Activated CD4-positive, alpha-beta memory T cell treated with anti-CD3 and anti-CD28 coated beads, Interleukin-2, amount 10 ng/mL, durations not matched to agents 7 days and 5 days (primary cell): ENCODE measurements at regions not wholly inside any gene's neighbourhood (a gene's known extent, or its start where the extent isn't known, plus 50 kb on each side); places are given as distances from the start of the nearest gene placed in this dataset.
"Not testable (repeated sequence)": the region's sequence is repeated elsewhere in the genome, so short reads cannot be mapped to it uniquely, and the experiment has no call there.

Experiments used
- CTCF ChIA-PET: fragments of 350-600 bp; sonication (Branson Sonifier 250); formaldehyde crosslinking; loops from one replicate; lab custom pipeline; 2021; ENCODE audit warnings: antibody characterized with exemption, inconsistent platforms; lab: Charles Lee
- POLR2A ChIA-PET: fragments of 350-600 bp; sonication (Branson Sonifier 250); formaldehyde crosslinking; loops from one replicate; lab custom pipeline; 2021; ENCODE audit warnings: antibody characterized with exemption; lab: Charles Lee
- DNase-seq: peaks from one replicate; pipeline ENCODE4 v3.0.0-alpha.2; 2020
- H3K27ac Mint-ChIP-seq: one replicate; pipeline ENCODE4 v1.8.0; 2021; ENCODE audit warnings: mild to moderate bottlenecking, mixed read lengths
- H3K27me3 Mint-ChIP-seq: one replicate; pipeline ENCODE4 v1.8.0; 2021; ENCODE audit warnings: mixed read lengths
- H3K36me3 Mint-ChIP-seq: one replicate; pipeline ENCODE4 v1.8.0; 2021; ENCODE audit warnings: low read depth, mixed read lengths
- H3K4me1 Mint-ChIP-seq: one replicate; pipeline ENCODE4 v1.8.0; 2021; ENCODE audit warnings: mixed read lengths
- H3K4me3 Mint-ChIP-seq: one replicate; pipeline ENCODE4 v1.8.0; 2021; ENCODE audit warnings: mild to moderate bottlenecking, mixed read lengths
- H3K9me3 Mint-ChIP-seq: one replicate; pipeline ENCODE4 v1.8.0; 2021; ENCODE audit warnings: mixed read lengths

DNA sequence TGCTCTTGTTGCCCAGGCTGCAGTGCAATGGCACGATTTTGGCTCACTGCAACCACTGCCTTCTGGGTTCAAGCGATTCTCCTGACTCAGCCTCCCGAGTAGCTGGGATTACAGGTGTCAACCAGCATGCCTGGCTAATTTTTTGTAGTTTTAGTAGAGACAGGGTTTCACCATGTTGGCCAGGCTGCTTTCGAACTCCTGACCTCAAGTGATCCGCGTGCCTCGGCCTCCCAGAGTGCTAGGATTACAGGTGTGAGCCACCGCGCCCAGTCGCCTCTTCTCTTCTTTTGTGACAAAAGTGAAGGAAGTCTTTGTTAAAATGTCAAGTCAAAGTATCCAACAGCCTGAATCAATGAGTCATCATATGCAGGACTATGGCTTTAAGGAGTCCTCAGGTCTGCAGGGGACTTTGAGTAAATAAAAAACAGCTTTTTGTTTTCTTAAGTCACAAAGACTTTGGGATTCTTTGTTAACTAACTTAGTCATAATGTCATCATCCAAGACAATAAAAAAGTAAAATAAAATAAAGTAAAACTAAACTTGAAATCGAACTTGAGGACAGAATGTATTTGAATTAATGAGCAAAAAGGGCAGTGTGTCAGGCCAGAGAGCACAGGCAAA, 1153.2 kb downstream of the SUCLG1 start:
- no peak for DNase-seq
- Mint-ChIP-seq H3K4me1 (no peaks in the 10 kb centered on the region), H3K27me3 (no peaks in the 10 kb centered on the region), H3K4me3 (no peak overlapping the region), H3K36me3 (no peaks in the 10 kb centered on the region), H3K27ac (no peak overlapping the region), H3K9me3 (no peaks in the 10 kb centered on the region)
- ChIA-PET CTCF (no interaction called here), POLR2A (no interaction called here)

DNA sequence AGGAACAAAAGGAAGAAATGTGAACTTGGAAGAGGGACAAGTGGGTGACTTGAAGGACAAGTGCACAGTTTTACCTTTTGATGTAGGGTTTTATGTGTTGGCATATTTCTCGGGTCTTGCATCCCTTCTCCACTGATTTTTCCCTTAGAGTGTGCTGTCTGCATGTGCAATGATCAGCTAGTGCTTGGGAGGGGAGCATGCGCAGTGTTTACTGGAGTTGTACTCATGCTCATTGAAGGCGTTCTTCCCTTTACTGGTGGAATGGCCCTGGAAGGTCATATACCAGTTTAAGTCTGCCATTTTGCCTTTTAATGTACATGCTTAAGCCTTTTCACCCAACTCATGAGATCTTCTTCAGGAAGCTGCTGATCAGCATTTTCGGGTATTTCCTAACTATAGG, 1168.0 kb downstream of the SUCLG1 start:
- Mint-ChIP-seq H3K4me3 (no peak overlapping the region), H3K27me3 (no peaks in the 10 kb centered on the region), H3K36me3 (no peaks in the 10 kb centered on the region), H3K27ac (no peak overlapping the region), H3K4me1 (no peaks in the 10 kb centered on the region), H3K9me3 (peaks cover 2% of the 10 kb centered on the region)
- no peak for DNase-seq
- ChIA-PET CTCF (no interaction called here), POLR2A (no interaction called here)

DNA sequence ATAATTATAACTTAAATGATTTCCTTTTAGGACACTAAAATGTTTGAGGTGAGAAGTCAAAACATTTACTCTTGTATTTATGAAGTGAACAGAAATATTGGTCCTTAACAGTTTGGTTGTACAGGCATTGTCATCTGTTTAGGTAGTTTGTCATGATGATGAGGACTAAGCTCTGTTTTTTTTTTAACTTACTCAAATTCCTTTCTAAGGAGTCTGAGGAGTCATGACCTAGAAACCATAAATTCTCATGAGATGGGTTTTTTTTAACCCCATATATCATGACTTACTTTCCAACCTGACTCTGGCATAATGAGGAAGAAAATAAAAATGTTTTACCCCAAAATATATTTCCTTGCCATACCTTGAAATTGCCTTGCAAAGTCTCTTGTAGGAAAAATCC, 1176.2 kb downstream of the SUCLG1 start:
- H3K4me1 Mint-ChIP-seq: no peaks in the 10 kb centered on the region
- DNase-seq: no peak
- CTCF ChIA-PET: no interaction called here

DNA sequence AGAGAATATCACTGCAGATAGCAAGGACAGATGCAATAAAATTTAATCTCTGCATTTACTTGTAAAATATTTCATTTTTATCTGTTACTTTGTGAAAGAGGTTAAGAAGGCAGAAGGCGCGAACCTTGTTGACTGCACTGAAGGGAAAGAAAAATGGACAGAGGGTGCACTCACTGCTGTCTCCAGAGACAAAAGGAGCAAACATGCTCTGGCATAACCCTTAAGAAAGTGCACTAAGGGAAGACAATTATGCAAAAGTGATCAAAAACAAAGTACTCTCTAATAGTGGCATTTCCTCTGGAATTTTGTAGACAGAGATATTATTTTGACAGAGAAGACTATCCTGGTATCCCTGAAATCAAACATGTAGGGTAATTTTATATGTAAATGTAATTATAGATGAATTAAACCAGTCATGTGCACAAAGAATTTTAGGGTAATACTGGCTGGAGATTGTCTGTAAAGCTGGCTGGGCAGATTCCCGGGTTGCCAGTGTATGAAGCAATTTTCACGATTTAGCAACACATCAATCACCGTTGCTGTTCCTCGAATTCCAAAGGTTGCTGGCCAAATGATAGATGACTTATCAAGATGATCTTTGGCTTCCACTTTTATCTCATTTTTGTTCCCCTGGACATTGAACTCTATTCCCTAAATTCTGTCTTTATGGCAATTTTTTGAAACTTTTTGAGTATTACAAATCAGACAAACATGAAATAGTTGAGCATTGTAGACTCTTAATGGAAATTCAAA, 1176.9 kb downstream of the SUCLG1 start:
- no peak overlapping the region for H3K27ac Mint-ChIP-seq
- ChIA-PET POLR2A (no interaction called here), CTCF (no interaction called here)
- no peak for DNase-seq
- H3K4me3 Mint-ChIP-seq: no peak overlapping the region
- no peaks in the 10 kb centered on the region for H3K36me3 Mint-ChIP-seq
- peaks cover 6% of the 10 kb centered on the region for H3K9me3 Mint-ChIP-seq
- H3K27me3 Mint-ChIP-seq: no peaks in the 10 kb centered on the region
- no peaks in the 10 kb centered on the region for H3K4me1 Mint-ChIP-seq

More for the DNA sequence above, 1176.2 kb downstream of the SUCLG1 start:
- Mint-ChIP-seq H3K27ac (no peak overlapping the region), H3K4me3 (no peak overlapping the region), H3K27me3 (no peaks in the 10 kb centered on the region), H3K36me3 (no peaks in the 10 kb centered on the region), H3K9me3 (peaks cover 6% of the 10 kb centered on the region)
- POLR2A ChIA-PET: no interaction called here

DNA sequence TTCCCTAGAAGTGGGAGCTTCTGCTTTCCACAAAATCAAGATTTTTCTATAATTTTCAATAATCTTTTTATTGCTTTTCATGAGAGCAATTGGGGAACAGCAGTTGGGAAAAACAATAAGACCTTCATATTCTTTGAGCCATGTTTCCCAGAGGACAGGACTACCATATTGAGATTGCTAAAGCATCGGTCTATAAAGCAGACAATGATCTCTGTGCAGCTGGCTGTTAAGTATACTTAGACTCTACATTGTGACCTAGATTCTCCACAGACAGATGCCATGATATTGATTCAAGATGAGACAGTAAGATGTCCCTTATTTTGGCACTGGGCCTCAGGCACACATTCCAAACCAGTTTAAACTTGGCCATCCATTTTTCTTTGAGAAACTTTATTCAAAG, 1178.7 kb downstream of the SUCLG1 start:
- POLR2A ChIA-PET: no interaction called here
- Mint-ChIP-seq H3K36me3 (no peaks in the 10 kb centered on the region), H3K4me3 (no peak overlapping the region), H3K9me3 (peaks cover 8% of the 10 kb centered on the region), H3K4me1 (no peaks in the 10 kb centered on the region), H3K27me3 (no peaks in the 10 kb centered on the region), H3K27ac (no peak overlapping the region)
- DNase-seq: no peak
- CTCF ChIA-PET: no interaction called here

DNA sequence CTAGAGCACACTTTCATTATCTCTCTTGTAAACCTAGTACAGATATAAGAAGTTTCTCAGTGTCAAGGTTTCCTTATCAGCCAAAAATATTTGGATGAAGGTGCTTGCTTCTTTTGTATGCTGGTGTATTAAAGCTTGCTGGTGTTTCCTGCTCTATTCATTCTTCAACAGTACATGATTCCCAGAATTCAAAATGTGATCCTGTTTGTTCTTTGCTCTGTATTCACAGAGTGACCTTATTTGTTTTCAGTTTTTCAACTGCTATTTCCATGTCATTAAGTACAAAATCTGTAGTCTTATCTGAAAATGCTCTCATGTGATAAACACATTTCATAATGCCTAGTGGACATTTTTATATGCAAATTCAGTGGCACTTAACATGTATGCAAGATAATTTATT, 1185.8 kb downstream of the SUCLG1 start:
- ChIA-PET POLR2A (no interaction called here), CTCF (no interaction called here)
- Mint-ChIP-seq H3K27ac (no peak overlapping the region), H3K9me3 (peaks cover 4% of the 10 kb centered on the region), H3K4me3 (no peak overlapping the region), H3K27me3 (no peaks in the 10 kb centered on the region), H3K36me3 (no peaks in the 10 kb centered on the region), H3K4me1 (no peaks in the 10 kb centered on the region)
- DNase-seq: no peak

DNA sequence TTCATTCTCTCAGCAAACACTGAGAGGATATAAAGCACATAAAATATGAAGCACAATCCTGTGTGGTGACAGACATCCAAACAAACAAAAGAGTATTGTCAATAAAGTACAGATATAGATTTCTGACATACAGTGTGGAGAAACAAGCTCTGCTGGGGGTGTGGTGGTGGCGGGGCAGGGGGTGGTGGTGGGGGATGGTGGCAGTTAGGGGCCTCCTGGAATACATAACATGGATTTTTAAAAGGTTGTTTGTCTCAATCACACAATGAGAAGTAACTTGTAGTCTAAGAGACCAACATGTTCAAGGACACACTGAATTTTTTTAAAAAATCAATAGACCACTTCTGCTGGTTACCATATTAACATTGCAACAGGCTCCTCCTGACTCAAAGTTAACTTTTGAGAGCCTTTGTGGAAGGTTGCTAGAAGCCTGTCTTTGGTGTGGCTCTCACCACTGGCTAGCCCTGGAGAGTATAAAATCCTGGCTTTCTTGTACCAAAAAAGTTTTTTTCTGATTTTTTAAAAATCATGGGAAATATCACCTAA, 1197.4 kb downstream of the SUCLG1 start:
- POLR2A ChIA-PET: no interaction called here
- no peaks in the 10 kb centered on the region for H3K4me1 Mint-ChIP-seq

DNA sequence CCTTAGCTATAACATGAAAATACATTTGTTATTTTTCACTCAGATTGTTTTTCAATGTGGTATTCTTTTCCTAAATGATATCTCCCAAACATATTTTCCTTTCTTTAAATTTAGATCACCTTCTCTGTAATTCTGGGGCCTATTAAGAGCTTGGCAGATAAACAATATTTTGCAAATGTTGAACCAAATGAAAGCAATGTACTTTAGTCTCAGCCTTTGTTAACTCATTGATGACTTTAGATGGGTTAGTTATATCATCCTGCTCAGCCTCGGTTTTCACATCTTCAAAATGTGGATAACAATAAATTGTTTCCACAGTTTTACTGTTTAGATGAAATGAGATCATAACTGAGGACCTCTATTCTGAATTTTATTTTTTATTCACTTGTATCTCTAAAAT, 1205.2 kb downstream of the SUCLG1 start:
- Mint-ChIP-seq H3K36me3 (no peaks in the 10 kb centered on the region), H3K27ac (no peak overlapping the region), H3K4me3 (no peak overlapping the region), H3K4me1 (no peaks in the 10 kb centered on the region), H3K9me3 (peaks cover 3% of the 10 kb centered on the region), H3K27me3 (no peaks in the 10 kb centered on the region)
- ChIA-PET POLR2A (no interaction called here), CTCF (no interaction called here)
- no peak for DNase-seq

More for the DNA sequence above, 1197.4 kb downstream of the SUCLG1 start:
- DNase-seq: no peak
- H3K27me3 Mint-ChIP-seq: no peaks in the 10 kb centered on the region
- CTCF ChIA-PET: no interaction called here
- peaks cover 4% of the 10 kb centered on the region for H3K9me3 Mint-ChIP-seq
- H3K27ac Mint-ChIP-seq: no peak overlapping the region
- no peaks in the 10 kb centered on the region for H3K36me3 Mint-ChIP-seq
- no peak overlapping the region for H3K4me3 Mint-ChIP-seq

DNA sequence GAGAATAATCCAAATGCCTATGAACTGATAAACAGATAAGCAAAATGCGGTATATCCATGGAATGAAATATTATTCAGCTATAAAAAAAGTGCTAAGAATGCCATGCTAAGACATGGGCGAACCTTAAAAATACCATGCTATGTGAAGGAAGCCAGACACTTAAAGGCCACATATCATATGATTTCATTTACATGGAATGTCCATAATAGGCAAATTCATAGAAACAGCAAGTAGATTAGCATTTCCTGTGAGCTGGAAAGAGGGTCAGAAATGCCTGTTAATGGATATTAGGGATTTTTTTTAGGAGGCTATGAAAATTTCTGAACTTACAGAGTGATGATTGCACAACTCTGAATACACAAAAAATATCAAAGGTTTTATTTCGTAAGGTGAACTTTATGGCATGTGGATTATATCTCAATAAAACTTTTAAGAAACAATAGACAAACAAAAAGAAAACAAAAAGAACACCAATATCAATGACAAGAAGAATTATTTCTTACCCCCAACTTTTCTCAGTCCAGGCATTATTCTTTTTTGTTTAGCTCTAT, 1207.7 kb downstream of the SUCLG1 start:
- DNase-seq: no peak
- no peak overlapping the region for H3K4me3 Mint-ChIP-seq
- ChIA-PET CTCF (no interaction called here), POLR2A (no interaction called here)
- no peak overlapping the region for H3K27ac Mint-ChIP-seq
- H3K9me3 Mint-ChIP-seq: peaks cover 11% of the 10 kb centered on the region
- H3K27me3 Mint-ChIP-seq: no peaks in the 10 kb centered on the region
- no peaks in the 10 kb centered on the region for H3K4me1 Mint-ChIP-seq
- no peaks in the 10 kb centered on the region for H3K36me3 Mint-ChIP-seq

DNA sequence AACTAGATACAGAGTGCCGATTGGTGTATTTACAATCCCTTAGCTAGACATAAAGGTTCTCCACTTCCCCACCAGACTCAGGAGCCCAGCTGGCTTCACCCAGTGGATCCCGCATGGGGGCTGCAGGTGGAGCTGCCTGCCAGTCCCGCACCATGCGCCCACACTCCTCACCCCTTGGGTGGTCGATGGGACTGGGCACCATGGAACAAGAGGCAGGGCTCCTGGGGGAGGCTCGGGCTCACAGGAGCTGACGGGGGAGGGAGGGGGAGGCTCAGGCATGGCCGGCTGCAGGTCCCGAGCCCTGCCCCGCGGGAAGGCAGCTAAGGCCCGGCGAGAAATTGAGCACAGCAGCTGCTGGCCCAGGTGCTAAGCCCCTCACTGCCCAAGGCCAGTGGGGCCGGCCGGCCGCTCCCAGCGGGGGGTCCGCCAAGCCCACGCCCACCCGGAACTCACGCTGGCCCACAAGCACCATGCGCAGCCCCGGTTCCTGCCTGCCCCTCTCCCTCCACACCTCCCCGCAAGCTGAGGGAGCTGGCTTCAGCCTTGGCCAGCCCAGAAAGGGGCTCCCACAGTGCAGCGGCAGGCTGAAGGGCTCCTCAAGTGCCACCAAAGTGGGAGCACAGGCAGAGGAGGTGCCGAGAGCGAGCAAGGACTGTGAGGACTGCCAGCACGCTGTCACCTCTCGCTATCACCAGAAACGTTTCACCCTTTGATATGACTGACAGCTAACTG, 1213.1 kb downstream of the SUCLG1 start:
- H3K27me3 Mint-ChIP-seq, H3K27ac Mint-ChIP-seq, H3K4me3 Mint-ChIP-seq, POLR2A ChIA-PET, DNase-seq, H3K36me3 Mint-ChIP-seq, CTCF ChIA-PET, H3K4me1 Mint-ChIP-seq: not testable (repeated sequence)
- peaks cover 18% of the 10 kb centered on the region for H3K9me3 Mint-ChIP-seq

DNA sequence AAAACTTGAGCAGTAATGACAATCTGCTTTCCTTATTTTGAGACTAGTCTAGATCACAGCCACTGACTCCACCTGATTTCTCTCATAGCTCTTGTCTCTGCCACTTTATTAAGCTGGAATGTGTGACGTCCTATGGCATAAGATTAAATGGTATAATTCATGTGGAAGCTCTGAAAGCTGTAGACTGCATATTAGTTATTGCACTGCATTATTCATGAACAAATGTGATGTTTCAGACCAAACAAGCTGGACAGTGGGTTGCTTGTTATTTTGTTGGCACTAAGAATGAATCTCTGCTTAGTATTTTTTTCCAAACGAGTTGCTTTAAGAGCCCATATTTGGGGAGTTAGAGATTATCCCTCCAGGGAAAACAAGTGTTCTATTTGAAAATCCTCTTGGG, 1218.5 kb downstream of the SUCLG1 start:
- CTCF ChIA-PET: no interaction called here
- no peaks in the 10 kb centered on the region for H3K36me3 Mint-ChIP-seq
- peaks cover 7% of the 10 kb centered on the region for H3K9me3 Mint-ChIP-seq

DNA sequence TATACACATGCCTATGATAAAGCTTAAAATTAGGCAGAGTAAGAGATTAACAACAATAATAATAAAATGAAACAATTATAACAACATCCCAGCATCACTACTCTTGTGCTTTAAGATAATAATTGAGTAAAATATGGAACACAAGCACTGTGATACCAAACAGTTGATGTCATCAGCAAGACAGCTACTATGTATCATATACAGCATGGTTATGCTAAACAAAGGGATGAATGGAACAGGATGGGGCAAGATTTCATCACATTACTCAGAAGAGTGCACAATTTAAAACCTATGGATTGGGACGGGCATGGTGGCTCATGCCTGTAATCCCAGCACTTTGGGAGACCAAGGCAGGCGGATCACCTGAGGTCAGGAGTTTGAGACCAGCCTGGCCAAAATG, 1221.0 kb downstream of the SUCLG1 start:
- no peak for DNase-seq
- Mint-ChIP-seq H3K36me3 (no peaks in the 10 kb centered on the region), H3K27ac (no peak overlapping the region), H3K4me1 (no peaks in the 10 kb centered on the region), H3K4me3 (no peak overlapping the region), H3K9me3 (no peaks in the 10 kb centered on the region), H3K27me3 (no peaks in the 10 kb centered on the region)
- POLR2A ChIA-PET: no interaction called here
- CTCF ChIA-PET: no interaction called here

More for the DNA sequence above, 1218.5 kb downstream of the SUCLG1 start:
- Mint-ChIP-seq H3K4me3 (no peak overlapping the region), H3K27ac (no peak overlapping the region), H3K27me3 (no peaks in the 10 kb centered on the region), H3K4me1 (no peaks in the 10 kb centered on the region)
- no peak for DNase-seq
- POLR2A ChIA-PET: no interaction called here

DNA sequence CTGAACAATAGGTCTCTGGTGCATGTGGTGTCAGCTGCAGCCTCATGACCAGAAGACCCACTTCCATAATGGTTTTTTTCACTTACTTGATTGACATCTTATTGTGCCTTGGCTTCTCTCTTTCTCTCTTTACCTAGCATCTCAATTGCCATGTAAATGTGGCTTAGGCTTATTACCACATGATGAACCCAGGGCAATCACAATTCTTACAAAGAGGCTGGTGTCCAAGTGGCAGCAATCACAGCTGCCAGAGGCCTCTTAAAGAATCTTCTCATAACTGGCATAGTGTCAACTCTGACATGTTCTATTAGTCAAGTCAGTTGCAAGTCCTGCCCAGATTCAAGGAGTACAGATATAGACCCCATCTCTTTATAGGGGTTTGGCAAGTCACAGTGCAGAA, 1224.8 kb downstream of the SUCLG1 start:
- H3K27ac Mint-ChIP-seq: no peak overlapping the region
- ChIA-PET CTCF (no interaction called here), POLR2A (no interaction called here)
- H3K36me3 Mint-ChIP-seq: no peaks in the 10 kb centered on the region
- H3K27me3 Mint-ChIP-seq: no peaks in the 10 kb centered on the region
- no peaks in the 10 kb centered on the region for H3K4me1 Mint-ChIP-seq
- no peak for DNase-seq
- no peaks in the 10 kb centered on the region for H3K9me3 Mint-ChIP-seq
- H3K4me3 Mint-ChIP-seq: no peak overlapping the region
